Cardiac fibroblast (primary cell): ENCODE measurements at regions not wholly inside any gene's neighbourhood (a gene's known extent, or its start where the extent isn't known, plus 50 kb on each side); places are given as distances from the start of the nearest gene placed in this dataset.

Source experiments
- DNase-seq, 2 donors: peaks; one replicate each; pipeline versions ENCODE4 v3.0.0 to v3.0.0-alpha.2; 2010; ENCODE audit warnings: low read depth in 2 of 2
- H3K4me3 ChIP-seq, 2 donors: replicated peaks in 1 of 2; 1 replicate in 1 of 2; 2 replicates in 1 of 2; pipeline ENCODE4 v1.5.1; 2011; ENCODE audit warnings: low read depth in 2 of 2, low read length in 2 of 2, mild to moderate bottlenecking in 2 of 2, moderate library complexity in 1 of 2
- CTCF ChIP-seq: IDR thresholded peaks from one replicate; pipeline ENCODE4 v1.5.1; 2011; ENCODE audit warnings: low read depth, mild to moderate bottlenecking, low read length, inconsistent platforms

GRCh38 chr14:85911044-85911443 is 381.1 kb downstream of the FLRT2 start:
- H3K4me3 ChIP-seq: no peak overlapping the region
- TF ChIP-seq CTCF: no peak
- DNase-seq: no peak

- TF ChIP-seq CTCF: no peak
- no peak overlapping the region for H3K4me3 ChIP-seq
- DNase-seq: no peak
Observed at GRCh38 chr14:85909581-85909980, 379.6 kb downstream of the FLRT2 start.

- H3K4me3 ChIP-seq: no peak overlapping the region
- no peak for DNase-seq
- TF ChIP-seq CTCF: no peak
Observed at GRCh38 chr14:85907536-85907935, 377.6 kb downstream of the FLRT2 start.

GRCh38 chr14:85897808-85898207 is 367.9 kb downstream of the FLRT2 start:
- DNase-seq: no peak
- TF ChIP-seq CTCF: no peak
- H3K4me3 ChIP-seq: no peak overlapping the region

- TF ChIP-seq CTCF: no peak
- no peak overlapping the region for H3K4me3 ChIP-seq
- no peak for DNase-seq
Observed at GRCh38 chr14:85895603-85896002, 365.7 kb downstream of the FLRT2 start.

- TF ChIP-seq CTCF: no peak
- DNase-seq: no peak
Observed at GRCh38 chr14:85892251-85892650, 362.3 kb downstream of the FLRT2 start.

GRCh38 chr14:85883966-85884365 is 354.0 kb downstream of the FLRT2 start:
- no peak for DNase-seq
- no peak for TF ChIP-seq CTCF
- no peak overlapping the region for H3K4me3 ChIP-seq

More at GRCh38 chr14:85892251-85892650, 362.3 kb downstream of the FLRT2 start:
- H3K4me3 ChIP-seq: no peak overlapping the region
